Activated T-cell treated with anti-CD3 and anti-CD28 coated beads for 24 hours (primary cell): ENCODE measurements at regions not wholly inside any gene's neighbourhood (a gene's known extent, or its start where the extent isn't known, plus 50 kb on each side); places are given as distances from the start of the nearest gene placed in this dataset.

Source experiments
- DNase-seq: peaks from one replicate; pipeline ENCODE4 v3.0.0-alpha.2; 2020; ENCODE audit warnings: low read depth

GRCh38 chr6:41429506-41430504 is 94.4 kb downstream of the NCR2 start:
- DNase-seq, result no peak

GRCh38 chr6:41430875-41431274 is 95.5 kb downstream of the NCR2 start:
- no peak for DNase-seq

- no peak for DNase-seq
Measured at GRCh38 chr6:41432280-41432679, 96.9 kb downstream of the NCR2 start.

GRCh38 chr6:41434803-41435481 is 99.5 kb downstream of the NCR2 start:
- DNase-seq, result no peak

- no peak for DNase-seq
Measured at GRCh38 chr6:41437604-41438003, 102.2 kb downstream of the NCR2 start.

GRCh38 chr6:41438746-41439145 is 103.3 kb downstream of the NCR2 start:
- no peak for DNase-seq

GRCh38 chr6:41439524-41440418 is 104.4 kb downstream of the NCR2 start:
- no peak for DNase-seq

- DNase-seq, result no peak
Measured at GRCh38 chr6:41440958-41441357, 105.2 kb upstream of the FOXP4 start.

GRCh38 chr6:41441598-41442351 is 104.4 kb upstream of the FOXP4 start:
- no peak for DNase-seq

GRCh38 chr6:41442352-41442672 is 103.9 kb upstream of the FOXP4 start:
- DNase-seq, result no peak

- no peak for DNase-seq
Measured at GRCh38 chr6:41442800-41443501, 103.2 kb upstream of the FOXP4 start.

- no peak for DNase-seq
Measured at GRCh38 chr6:41443616-41444525, 102.3 kb upstream of the FOXP4 start.

- no peak for DNase-seq
Measured at GRCh38 chr6:41445261-41445660, 100.9 kb upstream of the FOXP4 start.

- no peak for DNase-seq
Measured at GRCh38 chr6:41446132-41446531, 100.0 kb upstream of the FOXP4 start.

- no peak for DNase-seq
Measured at GRCh38 chr6:41446907-41447545, 99.2 kb upstream of the FOXP4 start.

- no peak for DNase-seq
Measured at GRCh38 chr6:41448256-41448655, 97.9 kb upstream of the FOXP4 start.

- DNase-seq, result no peak
Measured at GRCh38 chr6:41449399-41450245, 96.6 kb upstream of the FOXP4 start.

- DNase-seq, result no peak
Measured at GRCh38 chr6:41450581-41450980, 95.6 kb upstream of the FOXP4 start.
